DOHH2 (cell line): ENCODE measurements at regions not wholly inside any gene's neighbourhood (a gene's known extent, or its start where the extent isn't known, plus 50 kb on each side); places are given as distances from the start of the nearest gene placed in this dataset.

Experiments used
- H3F3A ChIP-seq: fragments of 200-600 bp; sonication (generic), shearing (Covaris generic); 2 replicates; pipeline ENCODE4 v1.6.0; 2016; ENCODE audit warnings: antibody characterized with exemption, mild to moderate bottlenecking; ENCODE audit not compliant: control insufficient read depth, insufficient read depth
- H3K27ac ChIP-seq: fragments of 200-600 bp; sonication (generic); 2 replicates; pipeline ENCODE4 v1.5.1; 2014; ENCODE audit warnings: low read depth, mild to moderate bottlenecking, low read length, moderate library complexity
- H3K27me3 ChIP-seq: fragments of 200-600 bp; sonication (generic); 2 replicates; pipeline ENCODE4 v1.6.1; 2014; ENCODE audit warnings: mild to moderate bottlenecking, low read length, mixed read lengths; ENCODE audit not compliant: control insufficient read depth
- H3K36me3 ChIP-seq: fragments of 200-600 bp; sonication (generic); 2 replicates; pipeline ENCODE4 v1.6.1; 2014; ENCODE audit warnings: mild to moderate bottlenecking, low read length, moderate library complexity, mixed read lengths; ENCODE audit not compliant: control insufficient read depth
- H3K4me1 ChIP-seq: fragments of 200-600 bp; sonication (generic); 2 replicates; pipeline ENCODE4 v1.6.1; 2014; ENCODE audit warnings: mild to moderate bottlenecking, low read length, mixed read lengths; ENCODE audit not compliant: control insufficient read depth
- H3K4me2 ChIP-seq: fragments of 200-600 bp; sonication (generic); 2 replicates; pipeline ENCODE4 v1.6.0; 2014; ENCODE audit warnings: mild to moderate bottlenecking, low read length, moderate library complexity
- H3K4me3 ChIP-seq: fragments of 200-600 bp; sonication (generic); 2 replicates; pipeline ENCODE4 v1.5.1; 2014; ENCODE audit warnings: mild to moderate bottlenecking, low read length, mixed read lengths
- H3K79me2 ChIP-seq: fragments of 200-600 bp; sonication (generic); 2 replicates; pipeline ENCODE4 v1.6.1; 2014; ENCODE audit warnings: mild to moderate bottlenecking, low read length, mixed read lengths; ENCODE audit not compliant: control insufficient read depth
- H3K9me2 ChIP-seq: fragments of 200-600 bp; sonication (generic); replicated peaks from 2 replicates; pipeline ENCODE4 v1.6.1; 2014; ENCODE audit warnings: mild to moderate bottlenecking, low read length, mixed read lengths; ENCODE audit not compliant: control insufficient read depth
- H3K9me3 ChIP-seq: fragments of 200-600 bp; sonication (generic); 2 replicates; pipeline ENCODE4 v1.6.1; 2014; ENCODE audit warnings: antibody characterized with exemption, low read length, mixed read lengths; ENCODE audit not compliant: control insufficient read depth, insufficient read depth
- H4K20me1 ChIP-seq: fragments of 200-600 bp; sonication (generic); 2 replicates; pipeline ENCODE4 v1.6.0; 2014; ENCODE audit warnings: low read depth, mild to moderate bottlenecking, antibody characterized with exemption, low read length, moderate library complexity; ENCODE audit not compliant: control insufficient read depth, insufficient read depth
- CTCF ChIP-seq: fragments of 200-600 bp; sonication (generic); IDR thresholded peaks from one replicate; pipeline ENCODE4 v1.5.1; 2014; ENCODE audit warnings: antibody characterized with exemption, mild to moderate bottlenecking, low read depth, low read length; ENCODE audit not compliant: poor library complexity, severe bottlenecking
- EZH2phosphoT487 ChIP-seq: fragments of 200-600 bp; sonication (generic); IDR thresholded peaks from 2 replicates; pipeline ENCODE4 v1.6.1; 2017; ENCODE audit warnings: borderline replicate concordance, mild to moderate bottlenecking, antibody characterized with exemption, low read length, moderate library complexity, mixed read lengths

GRCh38 chr3:176928582-176928931 is 268.7 kb downstream of the TBL1XR1 start:
- H3K4me1 ChIP-seq, result no peaks in the 10 kb centered on the region
- H3K79me2 ChIP-seq, result no peaks in the 10 kb centered on the region
- H3K36me3 ChIP-seq, result no peaks in the 10 kb centered on the region
- H3K27me3 ChIP-seq, result no peaks in the 10 kb centered on the region
- H3K9me2 ChIP-seq, result no peaks in the 10 kb centered on the region
- H4K20me1 ChIP-seq, result no peaks in the 10 kb centered on the region
- H3K4me3 ChIP-seq, result no peak overlapping the region
- no peaks in the 10 kb centered on the region for H3K9me3 ChIP-seq
- H3K4me2 ChIP-seq, result no peak overlapping the region
- no peak for TF ChIP-seq CTCF
- no peak for TF ChIP-seq EZH2phosphoT487
- no peak overlapping the region for H3K27ac ChIP-seq
- H3F3A ChIP-seq, result no peaks in the 10 kb centered on the region

GRCh38 chr3:176927706-176928581 is 269.3 kb downstream of the TBL1XR1 start:
- TF ChIP-seq EZH2phosphoT487, result no peak
- no peak for TF ChIP-seq CTCF
- H3K4me2 ChIP-seq, result no peak overlapping the region
- H3K9me2 ChIP-seq, result no peaks in the 10 kb centered on the region

DNA sequence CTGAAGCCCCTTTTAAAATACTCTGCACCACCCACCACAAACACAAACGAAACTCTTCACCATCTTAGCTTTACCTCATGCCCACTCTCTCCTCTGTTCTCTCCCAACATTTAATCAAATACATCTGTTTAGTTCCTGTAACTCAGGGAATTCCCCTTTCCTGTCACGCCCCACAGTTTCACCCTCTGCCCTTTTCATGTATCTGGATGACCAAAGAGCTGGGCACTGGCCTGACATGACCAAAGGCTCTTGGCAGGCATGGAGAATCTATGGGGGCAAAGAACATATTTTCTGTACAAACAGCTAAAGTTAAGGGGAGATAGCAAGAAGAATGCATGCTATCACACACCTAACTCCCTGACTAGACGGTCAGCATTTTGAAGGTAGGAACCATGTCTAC is 270.0 kb downstream of the TBL1XR1 start:
- no peaks in the 10 kb centered on the region for H3K79me2 ChIP-seq
- H3K27me3 ChIP-seq, result no peaks in the 10 kb centered on the region
- H3K4me3 ChIP-seq, result no peak overlapping the region
- no peak overlapping the region for H3K27ac ChIP-seq
- no peaks in the 10 kb centered on the region for H3K36me3 ChIP-seq
- TF ChIP-seq EZH2phosphoT487 (no peak), CTCF (no peak)
- no peak overlapping the region for H3K4me2 ChIP-seq
- no peaks in the 10 kb centered on the region for H3K9me2 ChIP-seq
- no peaks in the 10 kb centered on the region for H3F3A ChIP-seq
- no peaks in the 10 kb centered on the region for H3K4me1 ChIP-seq
- H4K20me1 ChIP-seq, result no peaks in the 10 kb centered on the region
- no peaks in the 10 kb centered on the region for H3K9me3 ChIP-seq

More at GRCh38 chr3:176927706-176928581, 269.3 kb downstream of the TBL1XR1 start:
- H3F3A ChIP-seq, result no peaks in the 10 kb centered on the region
- no peak overlapping the region for H3K27ac ChIP-seq
- no peaks in the 10 kb centered on the region for H4K20me1 ChIP-seq
- H3K79me2 ChIP-seq, result no peaks in the 10 kb centered on the region
- H3K4me3 ChIP-seq, result no peak overlapping the region
- no peaks in the 10 kb centered on the region for H3K27me3 ChIP-seq
- no peaks in the 10 kb centered on the region for H3K4me1 ChIP-seq
- H3K9me3 ChIP-seq, result no peaks in the 10 kb centered on the region
- no peaks in the 10 kb centered on the region for H3K36me3 ChIP-seq
